ENCODE measurements at regions not wholly inside any gene's neighbourhood (a gene's known extent, or its start where the extent isn't known, plus 50 kb on each side); places are given as distances from the start of the nearest gene placed in this dataset.

DNA sequence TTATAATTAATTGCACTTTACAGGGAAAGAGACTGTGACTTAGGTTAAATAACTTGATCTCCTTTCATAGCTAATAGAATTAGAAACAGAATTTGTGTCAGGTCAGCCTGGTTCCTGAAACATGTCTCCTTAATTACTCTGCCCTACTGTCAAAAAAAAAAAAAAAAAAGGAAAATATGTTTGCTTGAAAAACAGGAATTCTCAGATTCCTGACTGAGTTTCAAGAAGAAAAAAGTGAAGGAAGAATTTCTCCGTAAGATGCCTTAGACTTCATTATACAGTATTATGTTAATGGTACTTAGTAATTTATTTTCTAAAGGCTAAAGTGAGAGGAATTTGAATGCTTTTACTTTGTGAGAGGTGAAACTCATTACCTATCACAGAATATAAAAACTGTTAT lies 118.4 kb upstream of the REG3G start:
- TF ChIP-seq CTCF (tag by site-specific recombination; IDR thresholded peaks at IDR 0.05) (no peak), ZNF133 (tag by site-specific recombination; IDR thresholded peaks at IDR 0.05) (no peak), ZNF114 (tag by site-specific recombination; IDR thresholded peaks at IDR 0.05) (no peak), ZNF792 (tag by site-specific recombination; IDR thresholded peaks at IDR 0.05) (no peak), ZNF274 (IDR thresholded peaks at IDR 0.05; ENCODE audit: low read length) (no peak), ZNF274 (tag by site-specific recombination; IDR thresholded peaks at IDR 0.05; ENCODE audit: borderline replicate concordance) (no peak), ZNF707 (tag by site-specific recombination; IDR thresholded peaks at IDR 0.05) (no peak), PRDM4 (tag by site-specific recombination; IDR thresholded peaks at IDR 0.05) (no peak), ZBTB8A (tag by site-specific recombination; IDR thresholded peaks at IDR 0.05) (no peak), GLI2 (tag by site-specific recombination; IDR thresholded peaks at IDR 0.05; ENCODE audit: borderline replicate concordance, low read depth) (no peak), PATZ1 (tag by site-specific recombination; IDR thresholded peaks at IDR 0.05) (no peak), OVOL3 (tag by site-specific recombination; IDR thresholded peaks at IDR 0.05) (no peak)
- TF ChIP-seq, protein P1, sequence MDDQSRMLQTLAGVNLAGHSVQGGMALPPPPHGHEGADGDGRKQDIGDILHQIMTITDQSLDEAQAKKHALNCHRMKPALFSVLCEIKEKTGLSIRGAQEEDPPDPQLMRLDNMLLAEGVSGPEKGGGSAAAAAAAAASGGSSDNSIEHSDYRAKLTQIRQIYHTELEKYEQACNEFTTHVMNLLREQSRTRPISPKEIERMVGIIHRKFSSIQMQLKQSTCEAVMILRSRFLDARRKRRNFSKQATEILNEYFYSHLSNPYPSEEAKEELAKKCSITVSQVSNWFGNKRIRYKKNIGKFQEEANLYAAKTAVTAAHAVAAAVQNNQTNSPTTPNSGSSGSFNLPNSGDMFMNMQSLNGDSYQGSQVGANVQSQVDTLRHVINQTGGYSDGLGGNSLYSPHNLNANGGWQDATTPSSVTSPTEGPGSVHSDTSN (CRISPR knock-in tag; IDR thresholded peaks at IDR 0.05) = no peak
- TF ChIP-seq, protein P2, sequence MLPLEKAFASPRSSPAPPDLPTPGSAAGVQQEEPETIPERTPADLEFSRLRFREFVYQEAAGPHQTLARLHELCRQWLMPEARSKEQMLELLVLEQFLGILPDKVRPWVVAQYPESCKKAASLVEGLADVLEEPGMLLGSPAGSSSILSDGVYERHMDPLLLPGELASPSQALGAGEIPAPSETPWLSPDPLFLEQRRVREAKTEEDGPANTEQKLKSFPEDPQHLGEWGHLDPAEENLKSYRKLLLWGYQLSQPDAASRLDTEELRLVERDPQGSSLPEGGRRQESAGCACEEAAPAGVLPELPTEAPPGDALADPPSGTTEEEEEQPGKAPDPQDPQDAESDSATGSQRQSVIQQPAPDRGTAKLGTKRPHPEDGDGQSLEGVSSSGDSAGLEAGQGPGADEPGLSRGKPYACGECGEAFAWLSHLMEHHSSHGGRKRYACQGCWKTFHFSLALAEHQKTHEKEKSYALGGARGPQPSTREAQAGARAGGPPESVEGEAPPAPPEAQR (tag by site-specific recombination; IDR thresholded peaks at IDR 0.05) = no peak
- TF ChIP-seq, protein P3, sequence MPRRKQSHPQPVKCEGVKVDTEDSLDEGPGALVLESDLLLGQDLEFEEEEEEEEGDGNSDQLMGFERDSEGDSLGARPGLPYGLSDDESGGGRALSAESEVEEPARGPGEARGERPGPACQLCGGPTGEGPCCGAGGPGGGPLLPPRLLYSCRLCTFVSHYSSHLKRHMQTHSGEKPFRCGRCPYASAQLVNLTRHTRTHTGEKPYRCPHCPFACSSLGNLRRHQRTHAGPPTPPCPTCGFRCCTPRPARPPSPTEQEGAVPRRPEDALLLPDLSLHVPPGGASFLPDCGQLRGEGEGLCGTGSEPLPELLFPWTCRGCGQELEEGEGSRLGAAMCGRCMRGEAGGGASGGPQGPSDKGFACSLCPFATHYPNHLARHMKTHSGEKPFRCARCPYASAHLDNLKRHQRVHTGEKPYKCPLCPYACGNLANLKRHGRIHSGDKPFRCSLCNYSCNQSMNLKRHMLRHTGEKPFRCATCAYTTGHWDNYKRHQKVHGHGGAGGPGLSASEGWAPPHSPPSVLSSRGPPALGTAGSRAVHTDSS (tag by site-specific recombination; IDR thresholded peaks at IDR 0.05) = no peak

All from HEK293 (cell line).